Sigmoid colon (tissue), 3 donors: ENCODE measurements at regions not wholly inside any gene's neighbourhood (a gene's known extent, or its start where the extent isn't known, plus 50 kb on each side); places are given as distances from the start of the nearest gene placed in this dataset.

Experiments used
- POLR2A ChIP-seq, 2 donors: fragments of 450-650 bp; IDR thresholded peaks; one replicate each; pipeline ENCODE4 v1.6.1; 2016; ENCODE audit warnings: antibody characterized with exemption in 2 of 2, mild to moderate bottlenecking in 2 of 2, moderate library complexity in 2 of 2
- TF ChIP-seq, protein P1 (sequence below), 4 experiments: fragments of 450-650 bp in 3 of 4; fragments of 200-600 bp in 1 of 4; IDR thresholded peaks; one replicate each; pipeline ENCODE4 v1.5.1; 2016 to 2019; ENCODE audit warnings: antibody characterized with exemption in 4 of 4, mild to moderate bottlenecking in 3 of 4, moderate library complexity in 2 of 4

- no peak for TF ChIP-seq POLR2A (IDR thresholded peaks at IDR 0.05)
- TF ChIP-seq, protein P1, sequence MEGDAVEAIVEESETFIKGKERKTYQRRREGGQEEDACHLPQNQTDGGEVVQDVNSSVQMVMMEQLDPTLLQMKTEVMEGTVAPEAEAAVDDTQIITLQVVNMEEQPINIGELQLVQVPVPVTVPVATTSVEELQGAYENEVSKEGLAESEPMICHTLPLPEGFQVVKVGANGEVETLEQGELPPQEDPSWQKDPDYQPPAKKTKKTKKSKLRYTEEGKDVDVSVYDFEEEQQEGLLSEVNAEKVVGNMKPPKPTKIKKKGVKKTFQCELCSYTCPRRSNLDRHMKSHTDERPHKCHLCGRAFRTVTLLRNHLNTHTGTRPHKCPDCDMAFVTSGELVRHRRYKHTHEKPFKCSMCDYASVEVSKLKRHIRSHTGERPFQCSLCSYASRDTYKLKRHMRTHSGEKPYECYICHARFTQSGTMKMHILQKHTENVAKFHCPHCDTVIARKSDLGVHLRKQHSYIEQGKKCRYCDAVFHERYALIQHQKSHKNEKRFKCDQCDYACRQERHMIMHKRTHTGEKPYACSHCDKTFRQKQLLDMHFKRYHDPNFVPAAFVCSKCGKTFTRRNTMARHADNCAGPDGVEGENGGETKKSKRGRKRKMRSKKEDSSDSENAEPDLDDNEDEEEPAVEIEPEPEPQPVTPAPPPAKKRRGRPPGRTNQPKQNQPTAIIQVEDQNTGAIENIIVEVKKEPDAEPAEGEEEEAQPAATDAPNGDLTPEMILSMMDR (IDR thresholded peaks at IDR 0.05), result no peak
Measured at GRCh38 chr7:21999896-22000295, 54.2 kb upstream of the CDCA7L start.
